ENCODE measurements at regions not wholly inside any gene's neighbourhood (a gene's known extent, or its start where the extent isn't known, plus 50 kb on each side); places are given as distances from the start of the nearest gene placed in this dataset.

DNA sequence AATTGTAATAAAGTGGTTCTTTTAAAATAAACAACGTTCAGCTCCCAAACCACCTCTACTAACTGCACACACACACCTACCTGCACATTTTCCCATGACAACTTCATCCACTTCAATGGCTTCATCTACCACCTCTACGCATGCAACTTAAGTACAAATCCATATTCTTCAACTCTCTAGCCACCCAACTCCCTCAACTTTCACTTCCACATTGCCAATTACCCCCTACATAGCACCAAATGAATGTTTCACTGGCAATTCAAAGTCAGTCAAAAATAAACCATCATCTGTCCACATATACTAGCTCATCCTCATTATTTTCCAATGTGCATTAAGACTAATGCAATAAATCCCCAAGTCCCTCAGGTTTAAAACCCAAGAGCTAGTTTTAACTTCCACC lies 50.7 kb upstream of the ARHGAP32 start:
- TF ChIP-seq, protein P1, sequence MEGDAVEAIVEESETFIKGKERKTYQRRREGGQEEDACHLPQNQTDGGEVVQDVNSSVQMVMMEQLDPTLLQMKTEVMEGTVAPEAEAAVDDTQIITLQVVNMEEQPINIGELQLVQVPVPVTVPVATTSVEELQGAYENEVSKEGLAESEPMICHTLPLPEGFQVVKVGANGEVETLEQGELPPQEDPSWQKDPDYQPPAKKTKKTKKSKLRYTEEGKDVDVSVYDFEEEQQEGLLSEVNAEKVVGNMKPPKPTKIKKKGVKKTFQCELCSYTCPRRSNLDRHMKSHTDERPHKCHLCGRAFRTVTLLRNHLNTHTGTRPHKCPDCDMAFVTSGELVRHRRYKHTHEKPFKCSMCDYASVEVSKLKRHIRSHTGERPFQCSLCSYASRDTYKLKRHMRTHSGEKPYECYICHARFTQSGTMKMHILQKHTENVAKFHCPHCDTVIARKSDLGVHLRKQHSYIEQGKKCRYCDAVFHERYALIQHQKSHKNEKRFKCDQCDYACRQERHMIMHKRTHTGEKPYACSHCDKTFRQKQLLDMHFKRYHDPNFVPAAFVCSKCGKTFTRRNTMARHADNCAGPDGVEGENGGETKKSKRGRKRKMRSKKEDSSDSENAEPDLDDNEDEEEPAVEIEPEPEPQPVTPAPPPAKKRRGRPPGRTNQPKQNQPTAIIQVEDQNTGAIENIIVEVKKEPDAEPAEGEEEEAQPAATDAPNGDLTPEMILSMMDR (IDR thresholded peaks at IDR 0.05), result no peak
- TF ChIP-seq POLR2A (IDR thresholded peaks at IDR 0.05), result no peak

All from thyroid gland (tissue), 4 donors.